ENCODE measurements at regions not wholly inside any gene's neighbourhood (a gene's known extent, or its start where the extent isn't known, plus 50 kb on each side); places are given as distances from the start of the nearest gene placed in this dataset.

GRCh38 chr1:34688006-34688741 is 66.7 kb upstream of the GJB5 start:
- Histone ChIP-seq H3K36me3 (ENCODE audit: low read depth) (no peaks in the 10 kb centered on the region), H3K4me3 (ENCODE audit: severe bottlenecking) (no peak overlapping the region), H3K4me1 (ENCODE audit: insufficient read depth, poor library complexity, severe bottlenecking) (peaks cover 7% of the 10 kb centered on the region), H3K9me3 (ENCODE audit: severe bottlenecking) (peaks cover 2% of the 10 kb centered on the region), H3K27me3 (ENCODE audit: insufficient read depth, poor library complexity, severe bottlenecking) (no peaks in the 10 kb centered on the region), H3K27ac (ENCODE audit: poor library complexity, severe bottlenecking) (no peak overlapping the region)
- TF ChIP-seq CTCF (IDR thresholded peaks at IDR 0.05; ENCODE audit: poor library complexity, severe bottlenecking): no peak
- no peak for ATAC-seq (ENCODE audit: low read depth)
- DNase-seq (ENCODE audit: low spot score): no peak

- ATAC-seq (ENCODE audit: low read depth) (peak; percentile 27; the same call in 2 of the 3 replicates), DNase-seq (ENCODE audit: low spot score) (no peak)
- Histone ChIP-seq H3K27me3 (ENCODE audit: insufficient read depth, poor library complexity, severe bottlenecking) (no peaks in the 10 kb centered on the region), H3K27ac (ENCODE audit: poor library complexity, severe bottlenecking) (no peak overlapping the region), H3K4me1 (ENCODE audit: insufficient read depth, poor library complexity, severe bottlenecking) (peaks cover 7% of the 10 kb centered on the region), H3K4me3 (ENCODE audit: severe bottlenecking) (no peak overlapping the region), H3K36me3 (ENCODE audit: low read depth) (no peaks in the 10 kb centered on the region), H3K9me3 (ENCODE audit: severe bottlenecking) (peaks cover 2% of the 10 kb centered on the region)
- TF ChIP-seq CTCF (IDR thresholded peaks at IDR 0.05; ENCODE audit: poor library complexity, severe bottlenecking): no peak
Measured at GRCh38 chr1:34690269-34690668, 64.6 kb upstream of the GJB5 start.

GRCh38 chr1:34693081-34693480 is 61.8 kb upstream of the GJB5 start:
- no peaks in the 10 kb centered on the region for H3K36me3 ChIP-seq (ENCODE audit: low read depth)
- ATAC-seq (ENCODE audit: low read depth) (no peak), DNase-seq (ENCODE audit: low spot score) (no peak)
- H3K4me3 ChIP-seq (ENCODE audit: severe bottlenecking): no peak overlapping the region
- H3K27me3 ChIP-seq (ENCODE audit: insufficient read depth, poor library complexity, severe bottlenecking): no peaks in the 10 kb centered on the region
- no peak overlapping the region for H3K27ac ChIP-seq (ENCODE audit: poor library complexity, severe bottlenecking)
- peaks cover 7% of the 10 kb centered on the region for H3K4me1 ChIP-seq (ENCODE audit: insufficient read depth, poor library complexity, severe bottlenecking)
- no peak for TF ChIP-seq CTCF (IDR thresholded peaks at IDR 0.05; ENCODE audit: poor library complexity, severe bottlenecking)
- no peaks in the 10 kb centered on the region for H3K9me3 ChIP-seq (ENCODE audit: severe bottlenecking)

GRCh38 chr1:34694383-34694782 is 60.5 kb upstream of the GJB5 start:
- no peak for TF ChIP-seq CTCF (IDR thresholded peaks at IDR 0.05; ENCODE audit: poor library complexity, severe bottlenecking)
- Histone ChIP-seq H3K4me3 (ENCODE audit: severe bottlenecking) (no peak overlapping the region), H3K27me3 (ENCODE audit: insufficient read depth, poor library complexity, severe bottlenecking) (no peaks in the 10 kb centered on the region), H3K9me3 (ENCODE audit: severe bottlenecking) (no peaks in the 10 kb centered on the region), H3K4me1 (ENCODE audit: insufficient read depth, poor library complexity, severe bottlenecking) (peaks cover 7% of the 10 kb centered on the region), H3K27ac (ENCODE audit: poor library complexity, severe bottlenecking) (no peak overlapping the region), H3K36me3 (ENCODE audit: low read depth) (no peaks in the 10 kb centered on the region)
- ATAC-seq (ENCODE audit: low read depth) (no peak), DNase-seq (ENCODE audit: low spot score) (no peak)

GRCh38 chr1:34695580-34695979 is 59.3 kb upstream of the GJB5 start:
- H3K9me3 ChIP-seq (ENCODE audit: severe bottlenecking): no peaks in the 10 kb centered on the region
- H3K36me3 ChIP-seq (ENCODE audit: low read depth): no peaks in the 10 kb centered on the region
- ATAC-seq (ENCODE audit: low read depth) (no peak), DNase-seq (ENCODE audit: low spot score) (no peak)
- TF ChIP-seq CTCF (IDR thresholded peaks at IDR 0.05; ENCODE audit: poor library complexity, severe bottlenecking): no peak
- H3K27me3 ChIP-seq (ENCODE audit: insufficient read depth, poor library complexity, severe bottlenecking): no peaks in the 10 kb centered on the region
- H3K27ac ChIP-seq (ENCODE audit: poor library complexity, severe bottlenecking): no peak overlapping the region
- no peak overlapping the region for H3K4me3 ChIP-seq (ENCODE audit: severe bottlenecking)
- H3K4me1 ChIP-seq (ENCODE audit: insufficient read depth, poor library complexity, severe bottlenecking): no peaks in the 10 kb centered on the region
